Prostate gland (tissue), 2 donors: ENCODE measurements at regions not wholly inside any gene's neighbourhood (a gene's known extent, or its start where the extent isn't known, plus 50 kb on each side); places are given as distances from the start of the nearest gene placed in this dataset.

Source experiments
- DNase-seq: peaks from one replicate; pipeline ENCODE4 v3.0.0-alpha.2; 2019; ENCODE audit warnings: low spot score
- H3K27ac ChIP-seq, 2 donors: fragments of 200-600 bp; sonication (generic); 2 replicates each; pipeline ENCODE4 v1.5.1; 2017 to 2019
- H3K27me3 ChIP-seq: fragments of 200-600 bp; sonication (generic); replicated peaks from 2 replicates; pipeline ENCODE4 v1.5.1; 2019; ENCODE audit not compliant: insufficient read depth
- H3K36me3 ChIP-seq, 2 donors: fragments of 200-600 bp; sonication (generic); 1 replicate in 1 of 2; 2 replicates in 1 of 2; pipeline versions ENCODE4 v1.5.1 to v1.8.1; 2017 to 2019
- H3K4me1 ChIP-seq: fragments of 200-600 bp; sonication (generic); replicated peaks from 2 replicates; pipeline ENCODE4 v1.5.1; 2019
- H3K4me3 ChIP-seq, 2 donors: fragments of 200-600 bp; sonication (generic); 2 replicates each; pipeline ENCODE4 v1.5.1; 2017 to 2019
- H3K9me3 ChIP-seq: fragments of 200-600 bp; sonication (generic); 2 replicates; pipeline ENCODE4 v1.5.1; 2017
- CTCF ChIP-seq, 4 experiments: fragments of 200-600 bp in 2 of 4; fragments of 450-650 bp in 2 of 4; sonication (generic) in 2 of 4; IDR thresholded peaks; 1 replicate in 3 of 4; 2 replicates in 1 of 4; pipeline ENCODE4 v1.5.1; 2016 to 2019; ENCODE audit warnings: antibody characterized with exemption in 4 of 4, mild to moderate bottlenecking in 2 of 4, moderate library complexity in 2 of 4
- POLR2A ChIP-seq: fragments of 450-650 bp; IDR thresholded peaks from one replicate; pipeline ENCODE4 v1.6.1; 2016; ENCODE audit warnings: antibody characterized with exemption, mild to moderate bottlenecking
- POLR2AphosphoS5 ChIP-seq: sonication (generic); formaldehyde crosslinking; IDR thresholded peaks from one replicate; pipeline ENCODE4 v1.6.1; 2017; ENCODE audit warnings: antibody characterized with exemption
- WGBS: methylation state at CpG from one replicate; pipeline ENCODE4 v1.1.5; 2018; 5-methylcytosine and 5-hydroxymethylcytosine counted together
- intact Hi-C: fragments of 100-400 bp; cut with DNase I; formaldehyde crosslinking; loops from one replicate; pipeline ENCODE4 v1.14.2; 2022

GRCh38 chr3:72200332-72200731 is 415.4 kb upstream of the PROK2 start:
- Histone ChIP-seq H3K36me3 (no peaks in the 10 kb centered on the region), H3K27ac (no peak overlapping the region), H3K27me3 (no peaks in the 10 kb centered on the region), H3K4me3 (no peak overlapping the region), H3K4me1 (no peaks in the 10 kb centered on the region), H3K9me3 (no peaks in the 10 kb centered on the region)
- WGBS = 94% methylated on average over 1 of the region's 1 CpG
- DNase-seq = no peak
- TF ChIP-seq CTCF (IDR thresholded peaks at IDR 0.05) = no peak
- TF ChIP-seq POLR2A = no peak
- no peak for TF ChIP-seq POLR2AphosphoS5
- intact Hi-C loops = no loop called here

- DNase-seq = no peak
- no peaks in the 10 kb centered on the region for H3K9me3 ChIP-seq
- TF ChIP-seq POLR2AphosphoS5 (no peak), POLR2A (no peak)
- intact Hi-C loops = no loop called here
- H3K4me1 ChIP-seq = no peaks in the 10 kb centered on the region
- no peaks in the 10 kb centered on the region for H3K36me3 ChIP-seq
- H3K27me3 ChIP-seq = no peaks in the 10 kb centered on the region
- H3K4me3 ChIP-seq = no peak overlapping the region
- WGBS = 91% methylated on average over 3 of the region's 3 CpGs
- no peak overlapping the region for H3K27ac ChIP-seq
These were observed 414.6 kb upstream of the PROK2 start for GRCh38 chr3:72199530-72199929.

- Histone ChIP-seq H3K4me1 (no peaks in the 10 kb centered on the region), H3K9me3 (no peaks in the 10 kb centered on the region), H3K4me3 (no peak overlapping the region), H3K27me3 (no peaks in the 10 kb centered on the region), H3K27ac (no peak overlapping the region), H3K36me3 (no peaks in the 10 kb centered on the region)
- intact Hi-C loops = no loop called here
- no peak for DNase-seq
- no peak for TF ChIP-seq CTCF (IDR thresholded peaks at IDR 0.05)
- TF ChIP-seq POLR2AphosphoS5 = peak; percentile 18
- 41% methylated on average over 6 of the region's 6 CpGs for WGBS
These were observed 411.5 kb upstream of the PROK2 start for GRCh38 chr3:72196377-72196929.

- intact Hi-C loops = no loop called here
- TF ChIP-seq POLR2A = no peak
- no peak for TF ChIP-seq CTCF (IDR thresholded peaks at IDR 0.05)
- no peak for TF ChIP-seq POLR2AphosphoS5
- no peaks in the 10 kb centered on the region for H3K27me3 ChIP-seq
- H3K9me3 ChIP-seq = no peaks in the 10 kb centered on the region
- H3K36me3 ChIP-seq = no peaks in the 10 kb centered on the region
- WGBS = 81% methylated on average over 3 of the region's 3 CpGs
- H3K4me1 ChIP-seq = no peaks in the 10 kb centered on the region
- H3K27ac ChIP-seq = no peak overlapping the region
- no peak overlapping the region for H3K4me3 ChIP-seq
- DNase-seq = no peak
These were observed 410.9 kb upstream of the PROK2 start for GRCh38 chr3:72195895-72196294.

- Histone ChIP-seq H3K36me3 (no peaks in the 10 kb centered on the region), H3K4me1 (no peaks in the 10 kb centered on the region), H3K27ac (peak overlapping the region; percentile 30 to 53), H3K27me3 (no peaks in the 10 kb centered on the region), H3K9me3 (no peaks in the 10 kb centered on the region), H3K4me3 (no peak overlapping the region)
- DNase-seq = no peak
- 86% methylated on average over 6 of the region's 6 CpGs for WGBS
- intact Hi-C loops = loop anchor here (5.0 kb wide), 1 partner anchor 38 kb away; no protein-coding TSS in a partner anchor
- TF ChIP-seq POLR2A (no peak), CTCF (IDR thresholded peaks at IDR 0.05) (no peak), POLR2AphosphoS5 (no peak)
These were observed 409.5 kb upstream of the PROK2 start for GRCh38 chr3:72194458-72194857.
